NB4 (cell line): ENCODE measurements at regions not wholly inside any gene's neighbourhood (a gene's known extent, or its start where the extent isn't known, plus 50 kb on each side); places are given as distances from the start of the nearest gene placed in this dataset.

Experiments
- DNase-seq: peaks from one replicate; pipeline ENCODE4 v3.0.0; 2010; ENCODE audit warnings: low read depth
- H3K4me3 ChIP-seq: one replicate; pipeline ENCODE4 v1.5.1; 2011; ENCODE audit warnings: mild to moderate bottlenecking, low read depth, low read length, moderate library complexity
- CTCF ChIP-seq: IDR thresholded peaks from one replicate; pipeline ENCODE4 v1.5.1; 2012; ENCODE audit warnings: low read depth, low read length
- MAX ChIP-seq: IDR thresholded peaks from 2 replicates; pipeline ENCODE4 v1.6.1; 2011; ENCODE audit warnings: low read depth, low read length
- MYC ChIP-seq: IDR thresholded peaks from 2 replicates; pipeline ENCODE4 v1.6.1; 2011; ENCODE audit warnings: low read depth, low read length
- POLR2A ChIP-seq: IDR thresholded peaks from 2 replicates; pipeline ENCODE4 v1.6.1; 2011; ENCODE audit warnings: mild to moderate bottlenecking; ENCODE audit not compliant: insufficient read length; ENCODE audit errors: extremely low read depth

GRCh38 chr1:193555662-193556441 is 369.4 kb upstream of the B3GALT2 start:
- TF ChIP-seq MYC (no peak), POLR2A (no peak), MAX (no peak), CTCF (no peak)
- DNase-seq: no peak

GRCh38 chr1:193553564-193553963 is 367.2 kb upstream of the B3GALT2 start:
- TF ChIP-seq MAX (no peak), CTCF (no peak), MYC (no peak), POLR2A (no peak)
- no peak overlapping the region for H3K4me3 ChIP-seq
- DNase-seq: no peak

More at GRCh38 chr1:193555662-193556441, 369.4 kb upstream of the B3GALT2 start:
- H3K4me3 ChIP-seq: no peak overlapping the region

GRCh38 chr1:193552274-193552673 is 365.9 kb upstream of the B3GALT2 start:
- TF ChIP-seq MYC: no peak
- no peak for TF ChIP-seq MAX
- TF ChIP-seq POLR2A: no peak
- TF ChIP-seq CTCF: no peak
- no peak for DNase-seq
- H3K4me3 ChIP-seq: no peak overlapping the region

GRCh38 chr1:193549081-193549480 is 362.7 kb upstream of the B3GALT2 start:
- H3K4me3 ChIP-seq: no peak overlapping the region
- no peak for DNase-seq
- no peak for TF ChIP-seq POLR2A
- TF ChIP-seq MAX: no peak
- TF ChIP-seq MYC: no peak
- TF ChIP-seq CTCF: no peak

- no peak for TF ChIP-seq POLR2A
- no peak for TF ChIP-seq MAX
- no peak for TF ChIP-seq MYC
- no peak for DNase-seq
- H3K4me3 ChIP-seq: no peak overlapping the region
Observed at GRCh38 chr1:193545171-193545570, 358.8 kb upstream of the B3GALT2 start.

GRCh38 chr1:193543259-193543658 is 356.8 kb upstream of the B3GALT2 start:
- no peak overlapping the region for H3K4me3 ChIP-seq
- DNase-seq: no peak
- TF ChIP-seq MAX: no peak
- no peak for TF ChIP-seq CTCF
- TF ChIP-seq MYC: no peak
- no peak for TF ChIP-seq POLR2A
